ENCODE measurements at regions not wholly inside any gene's neighbourhood (a gene's known extent, or its start where the extent isn't known, plus 50 kb on each side); places are given as distances from the start of the nearest gene placed in this dataset.

GRCh38 chrX:148381603-148382002 is 118.8 kb upstream of the AFF2 start:
- peaks cover 44 to 47% of the 10 kb centered on the region in 2 experiments for H3K9me3 Mint-ChIP-seq
- Histone ChIP-seq H2BK20ac (ENCODE audit: low read depth, low read length, poor library complexity, severe bottlenecking) (no peak overlapping the region), H3K79me1 (ENCODE audit: insufficient read depth, low read depth, low read length, poor library complexity, severe bottlenecking) (no peaks in the 10 kb centered on the region), H2BK120ac (ENCODE audit: low read depth, low read length, poor library complexity, severe bottlenecking) (no peak overlapping the region), H2BK15ac (ENCODE audit: low read depth, low read length) (no peak overlapping the region), H4K20me1 (ENCODE audit: control insufficient read depth, insufficient read depth, insufficient read length) (no peaks in the 10 kb centered on the region), H3K4me2 (ENCODE audit: insufficient read depth, insufficient read length, low read length) (no peak overlapping the region), H3K27me3 (ENCODE audit: insufficient read depth, low read length) (no peaks in the 10 kb centered on the region), H3K9ac (ENCODE audit: extremely low read depth, insufficient read length, low read length) (no peak overlapping the region), H3K18ac (ENCODE audit: insufficient read length, low read depth, low read length) (no peak overlapping the region), H3K4me1 (ENCODE audit: insufficient read depth, low read length) (no peaks in the 10 kb centered on the region; the same call in 1 of the 2 replicates), H3K23ac (ENCODE audit: insufficient read length, low read depth, low read length) (no peak overlapping the region), H2BK12ac (ENCODE audit: insufficient read length, low read depth, low read length) (no peak overlapping the region), H3K9me3 (ENCODE audit: control insufficient read depth, low read depth, low read length) (peaks cover 26% of the 10 kb centered on the region), H4K5ac (ENCODE audit: insufficient read length, low read depth, low read length) (no peak overlapping the region), H4K91ac (ENCODE audit: insufficient read length, low read depth, low read length) (no peak overlapping the region), H2AFZ (ENCODE audit: low read length) (no peak overlapping the region), H2AK5ac (ENCODE audit: insufficient read length, low read length) (no peak overlapping the region), H2BK5ac (ENCODE audit: insufficient read length, low read length) (no peak overlapping the region), H3K79me2 (ENCODE audit: insufficient read depth, low read length) (no peaks in the 10 kb centered on the region), H3K56ac (ENCODE audit: insufficient read length, low read depth, low read length) (no peak overlapping the region), H3K14ac (ENCODE audit: insufficient read depth, low read length) (no peak overlapping the region), H3T11ph (ENCODE audit: low read length) (peak overlapping the region; percentile 9), H3K4ac (ENCODE audit: low read depth, low read length) (no peak overlapping the region), H3K23me2 (ENCODE audit: insufficient read length, low read depth, low read length, poor library complexity, severe bottlenecking) (no peaks in the 10 kb centered on the region), H3K27ac (ENCODE audit: insufficient read length, low read depth, low read length) (no peak overlapping the region), H4K8ac (replicated peaks; ENCODE audit: insufficient read length, low read depth, low read length) (no peak overlapping the region)
- no peaks in the 10 kb centered on the region for H3K36me3 Mint-ChIP-seq (ENCODE audit: insufficient read depth in 1 of 3, low read depth in 3 of 3)
- WGBS (ENCODE audit: extremely low coverage, insufficient read length, low lambda C conversion rate), result no CpG with 5 or more reads among the region's 2 CpGs
- peaks cover 4% of the 10 kb centered on the region for H3K27me3 Mint-ChIP-seq (ENCODE audit: low read depth)
- TF ChIP-seq CTCF (conservative IDR thresholded peaks at IDR 0.05), result no peak
- no peak for DNase-seq
- H3K27ac Mint-ChIP-seq, result no peak overlapping the region
- no peak overlapping the region for H3K4me3 Mint-ChIP-seq
- H3K4me1 Mint-ChIP-seq, result peaks cover 27% of the 10 kb centered on the region in 2 experiments
